AG04449 (cell line): ENCODE measurements at regions not wholly inside any gene's neighbourhood (a gene's known extent, or its start where the extent isn't known, plus 50 kb on each side); places are given as distances from the start of the nearest gene placed in this dataset.

Source experiments
- CTCF ChIA-PET: fragments of 350-600 bp; formaldehyde crosslinking; extraction: SDS; loops from one replicate; lab custom pipeline; 2021; ENCODE audit warnings: antibody characterized with exemption; lab: Yijun Ruan, JAX
- POLR2A ChIA-PET: fragments of 400-600, 350-600 bp; formaldehyde crosslinking; extraction: SDS; loops from one replicate; lab custom pipeline; 2020; ENCODE audit warnings: antibody characterized with exemption, inconsistent platforms; lab: Yijun Ruan, JAX
- DNase-seq: peaks from one replicate; pipeline ENCODE4 v3.0.0-alpha.2; 2010; ENCODE audit warnings: low read depth, low spot score
- H3K4me3 ChIP-seq: 2 replicates; pipeline ENCODE4 v1.5.1; 2011; ENCODE audit warnings: low read depth, mild to moderate bottlenecking, control low read depth, low read length
- CTCF ChIP-seq: IDR thresholded peaks from one replicate; pipeline ENCODE4 v1.5.1; 2011; ENCODE audit warnings: mild to moderate bottlenecking, moderate library complexity, low read length, control low read depth, inconsistent platforms; ENCODE audit not compliant: insufficient read depth; ENCODE audit errors: missing control alignments

- DNase-seq: no peak
- TF ChIP-seq CTCF: no peak
- ChIA-PET POLR2A (no interaction called here), CTCF (no interaction called here)
- no peak overlapping the region for H3K4me3 ChIP-seq
Measured at GRCh38 chr6:106732376-106732940, 103.1 kb downstream of the QRSL1 start.

GRCh38 chr6:106731843-106732160 lies 102.4 kb downstream of the QRSL1 start:
- DNase-seq: no peak

GRCh38 chr6:106731144-106731842 lies 101.9 kb downstream of the QRSL1 start:
- CTCF ChIA-PET: no interaction called here
- POLR2A ChIA-PET: no interaction called here
- no peak for TF ChIP-seq CTCF
- no peak for DNase-seq
- H3K4me3 ChIP-seq: no peak overlapping the region

More at GRCh38 chr6:106731843-106732160, 102.4 kb downstream of the QRSL1 start:
- CTCF ChIA-PET: no interaction called here
- POLR2A ChIA-PET: no interaction called here
- no peak overlapping the region for H3K4me3 ChIP-seq
- no peak for TF ChIP-seq CTCF

GRCh38 chr6:106730718-106731117 lies 101.3 kb downstream of the QRSL1 start:
- CTCF ChIA-PET: no interaction called here
- TF ChIP-seq CTCF: no peak

GRCh38 chr6:106730264-106730663 lies 100.9 kb downstream of the QRSL1 start:
- ChIA-PET CTCF (no interaction called here), POLR2A (no interaction called here)
- H3K4me3 ChIP-seq: no peak overlapping the region
- TF ChIP-seq CTCF: no peak
- no peak for DNase-seq

More at GRCh38 chr6:106730718-106731117, 101.3 kb downstream of the QRSL1 start:
- POLR2A ChIA-PET: no interaction called here
- H3K4me3 ChIP-seq: no peak overlapping the region
- DNase-seq: no peak

GRCh38 chr6:106729841-106730240 lies 100.5 kb downstream of the QRSL1 start:
- ChIA-PET CTCF (no interaction called here), POLR2A (no interaction called here)
- no peak for DNase-seq
- TF ChIP-seq CTCF: no peak
- H3K4me3 ChIP-seq: no peak overlapping the region
